Aorta (tissue), 5 donors: ENCODE measurements at regions not wholly inside any gene's neighbourhood (a gene's known extent, or its start where the extent isn't known, plus 50 kb on each side); places are given as distances from the start of the nearest gene placed in this dataset.

Experiments
- ATAC-seq: fragments of 200-7000 bp; cut with Tn5 transposase; one replicate; pipeline ENCODE4 v1.9.1; 2022; ENCODE audit warnings: moderate library complexity; ENCODE audit not compliant: low FRiP score
- DNase-seq, 2 donors: peaks; one replicate each; pipeline ENCODE4 v3.0.0-alpha.2; 2020
- H3K27ac ChIP-seq, 2 donors: one replicate each; pipeline ENCODE4 v1.5.1; 2013; ENCODE audit warnings: low read length in 2 of 2, mild to moderate bottlenecking in 2 of 2, moderate library complexity in 2 of 2, control low read depth in 1 of 2, inconsistent platforms in 1 of 2, low read depth in 1 of 2
- H3K27me3 ChIP-seq, 2 donors: one replicate each; pipeline ENCODE4 v1.6.1; 2013; ENCODE audit warnings: control low read depth in 1 of 2, low read length in 1 of 2, mild to moderate bottlenecking in 1 of 2, moderate library complexity in 1 of 2; ENCODE audit not compliant: insufficient read depth in 2 of 2, control insufficient read depth in 1 of 2
- H3K36me3 ChIP-seq, 2 donors: one replicate each; pipeline ENCODE4 v1.6.1; 2013; ENCODE audit warnings: control low read depth in 1 of 2, low read length in 1 of 2, mild to moderate bottlenecking in 1 of 2; ENCODE audit not compliant: insufficient read depth in 2 of 2, control insufficient read depth in 1 of 2
- H3K4me1 ChIP-seq, 2 donors: one replicate each; pipeline ENCODE4 v1.6.1; 2013; ENCODE audit warnings: low read length in 2 of 2, control low read depth in 1 of 2, mild to moderate bottlenecking in 1 of 2, moderate library complexity in 1 of 2; ENCODE audit not compliant: insufficient read depth in 2 of 2, control insufficient read depth in 1 of 2
- H3K4me3 ChIP-seq, 2 donors: one replicate each; pipeline ENCODE4 v1.5.1; 2013; ENCODE audit warnings: low read length in 2 of 2, control low read depth in 1 of 2, mild to moderate bottlenecking in 1 of 2
- H3K9me3 ChIP-seq: one replicate; pipeline ENCODE4 v1.6.1; 2013; ENCODE audit warnings: mild to moderate bottlenecking, low read length; ENCODE audit not compliant: control insufficient read depth
- WGBS, 2 donors: extraction: QIAGEN DNeasy Blood & Tissue Kit; methylation state at CpG; one replicate each; pipeline ENCODE4 v1.1.7; 2013; 5-methylcytosine and 5-hydroxymethylcytosine counted together
- intact Hi-C, 2 donors: fragments of 100-400 bp; cut with DNase I; formaldehyde crosslinking; loops; one replicate each; pipeline versions ENCODE4 v1.14.2 to v1.15.0; 2022
- donor health status: healthy with polysubstance abuse.
- donor health status: Bipolar disorder and iron deficiency.
- donor health status: DM: no; HTN: no; CAD: no.
- donor health status: DM: no; HTN: no; CAD: no.
- donor health status: DM: yes; HTN: yes; CAD: no.

DNA sequence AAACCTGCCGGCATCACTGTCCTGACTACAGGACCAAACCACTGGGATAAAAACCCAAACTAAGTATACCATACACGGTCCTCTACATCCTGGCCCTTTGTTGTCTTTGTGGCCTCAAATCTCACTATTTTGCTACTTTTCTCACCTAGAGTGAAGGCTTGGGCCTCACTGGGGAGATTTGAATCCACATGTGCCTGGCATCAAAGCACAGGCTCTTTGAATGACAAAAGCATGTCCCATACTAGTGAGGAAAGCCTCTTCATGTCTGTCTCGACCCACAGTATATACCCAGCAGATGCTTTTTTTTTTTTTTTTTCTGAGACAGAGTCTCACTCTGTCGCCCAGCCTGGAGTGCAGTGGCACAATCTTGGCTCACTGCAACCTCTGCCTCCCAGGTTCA is 72.5 kb upstream of the DRD2 start:
- H3K4me3 ChIP-seq, result no peak overlapping the region
- H3K36me3 ChIP-seq, result no peaks in the 10 kb centered on the region
- WGBS, 2 donors, result 32 to 45% methylated on average over 4 of the region's 4 CpGs
- no peaks in the 10 kb centered on the region for H3K27me3 ChIP-seq
- DNase-seq, result no peak
- no peak for ATAC-seq
- no peak overlapping the region for H3K27ac ChIP-seq
- H3K9me3 ChIP-seq, result no peaks in the 10 kb centered on the region
- H3K4me1 ChIP-seq, result no peaks in the 10 kb centered on the region
- intact Hi-C loops, result no loop called here

DNA sequence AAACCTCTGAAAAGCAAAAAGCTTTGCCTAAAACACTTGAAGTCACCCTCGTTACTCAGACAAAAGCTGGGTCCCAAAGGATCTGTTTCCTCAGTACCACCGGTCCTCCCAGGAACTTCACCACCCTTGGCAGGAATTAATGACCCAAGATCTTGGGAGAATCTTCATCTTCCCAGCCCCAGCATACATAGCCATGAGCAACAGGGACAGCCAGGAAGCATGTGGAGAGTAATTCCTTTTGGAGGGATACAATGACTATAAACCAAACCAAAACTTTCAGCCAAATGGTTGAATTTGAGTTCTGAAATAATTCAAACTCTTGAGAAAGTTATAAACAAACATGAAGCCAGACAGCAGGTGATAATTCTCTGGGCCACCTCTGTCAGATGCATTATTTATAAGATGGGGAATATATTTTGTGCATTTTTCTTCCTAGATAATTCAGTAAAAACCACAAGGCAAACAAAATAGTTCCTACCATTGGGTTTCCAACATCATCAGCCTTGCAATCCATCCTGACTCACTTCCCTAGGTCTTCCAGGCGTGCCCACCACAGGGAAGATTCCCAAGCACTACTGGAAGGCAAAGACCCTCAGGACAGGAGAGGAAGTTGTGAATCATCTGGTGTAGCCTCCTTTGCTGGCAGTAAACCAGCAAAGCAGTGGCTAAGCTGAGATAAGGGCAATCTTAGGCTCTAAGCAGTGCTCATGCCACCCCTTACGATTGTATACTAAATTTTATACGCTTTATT is 71.7 kb upstream of the DRD2 start:
- Histone ChIP-seq H3K27ac (no peak overlapping the region), H3K27me3 (no peaks in the 10 kb centered on the region), H3K36me3 (no peaks in the 10 kb centered on the region), H3K4me1 (no peaks in the 10 kb centered on the region), H3K9me3 (no peaks in the 10 kb centered on the region), H3K4me3 (no peak overlapping the region)
- DNase-seq (no peak), ATAC-seq (no peak)
- intact Hi-C loops, result no loop called here
- 58 to 76% methylated on average over 5 of the region's 5 CpGs for WGBS, 2 donors

DNA sequence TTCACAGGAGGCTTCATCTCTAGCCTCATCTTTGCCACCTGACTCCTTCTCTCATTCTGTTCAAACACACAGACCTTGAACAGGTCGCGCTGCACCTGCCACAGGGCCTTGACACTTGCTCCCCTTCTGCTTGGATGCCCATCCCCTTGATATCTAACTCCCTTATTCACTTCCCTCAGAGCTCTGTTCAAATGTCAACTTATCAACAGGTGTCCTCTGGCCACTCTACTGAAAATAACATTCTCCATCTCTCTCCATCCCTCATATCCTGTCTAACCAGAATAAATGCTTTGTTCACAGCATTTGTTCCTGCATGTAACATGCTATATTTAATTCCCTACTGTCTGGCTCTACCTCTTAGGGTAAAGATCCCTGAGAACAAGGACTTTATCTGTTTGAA is 67.2 kb upstream of the DRD2 start:
- no peak for ATAC-seq
- DNase-seq, result no peak
- no peaks in the 10 kb centered on the region for H3K4me1 ChIP-seq
- no peaks in the 10 kb centered on the region for H3K36me3 ChIP-seq
- H3K27me3 ChIP-seq, result no peaks in the 10 kb centered on the region
- intact Hi-C loops, result no loop called here
- H3K9me3 ChIP-seq, result no peaks in the 10 kb centered on the region
- WGBS, 2 donors, result 97 to 98% methylated on average over 2 of the region's 2 CpGs
- no peak overlapping the region for H3K27ac ChIP-seq
- no peak overlapping the region for H3K4me3 ChIP-seq

DNA sequence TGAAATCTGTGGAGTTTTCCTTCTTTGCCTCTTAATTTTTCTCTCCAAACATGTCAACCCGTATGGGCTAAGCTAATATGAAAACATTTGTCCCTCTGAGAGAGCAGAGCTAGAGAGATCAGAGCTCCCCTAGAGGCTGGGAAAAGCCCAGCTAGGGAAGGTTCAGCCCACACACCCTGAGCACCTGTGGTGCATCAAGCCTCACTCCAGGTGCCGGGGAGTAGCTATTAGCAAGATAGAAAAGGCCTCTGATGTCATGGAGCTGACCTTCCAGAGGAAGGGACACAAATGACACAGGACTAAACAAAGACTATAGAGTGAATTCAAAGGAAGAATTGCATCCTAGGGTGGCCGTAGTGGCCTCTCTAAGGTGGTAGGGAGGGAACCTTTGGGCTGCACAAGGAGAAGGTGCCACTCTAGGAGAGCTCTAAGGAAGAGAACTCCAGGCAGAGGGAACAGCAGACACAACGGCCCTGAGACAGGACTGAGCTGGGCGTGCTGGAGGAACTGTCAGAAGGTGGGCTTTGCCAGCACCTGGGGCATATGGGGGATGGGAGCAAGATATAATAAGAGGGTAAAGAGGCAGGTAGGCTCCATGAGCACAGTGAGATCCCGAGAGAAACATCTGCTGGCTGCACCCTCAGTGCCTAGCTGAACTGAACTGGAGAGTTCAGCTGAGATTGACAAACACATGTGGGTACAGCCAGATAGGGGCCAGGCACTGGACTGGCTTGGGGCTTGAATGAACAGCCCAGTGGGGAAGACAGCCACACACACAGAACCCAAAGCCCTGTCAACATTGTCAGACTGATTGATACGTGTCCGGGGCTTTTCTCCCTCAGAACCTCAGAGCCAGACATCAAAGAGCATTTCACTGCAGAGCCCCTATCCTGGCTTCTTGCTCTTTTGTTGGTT is 65.5 kb upstream of the DRD2 start:
- WGBS, 2 donors, result 77% methylated on average over 8 of the region's 8 CpGs
- intact Hi-C loops, result no loop called here
- H3K4me1 ChIP-seq, result no peaks in the 10 kb centered on the region
- no peak overlapping the region for H3K4me3 ChIP-seq
- no peaks in the 10 kb centered on the region for H3K9me3 ChIP-seq
- no peaks in the 10 kb centered on the region for H3K27me3 ChIP-seq
- ATAC-seq (no peak), DNase-seq (no peak)
- H3K36me3 ChIP-seq, result no peaks in the 10 kb centered on the region
- H3K27ac ChIP-seq, result no peak overlapping the region

DNA sequence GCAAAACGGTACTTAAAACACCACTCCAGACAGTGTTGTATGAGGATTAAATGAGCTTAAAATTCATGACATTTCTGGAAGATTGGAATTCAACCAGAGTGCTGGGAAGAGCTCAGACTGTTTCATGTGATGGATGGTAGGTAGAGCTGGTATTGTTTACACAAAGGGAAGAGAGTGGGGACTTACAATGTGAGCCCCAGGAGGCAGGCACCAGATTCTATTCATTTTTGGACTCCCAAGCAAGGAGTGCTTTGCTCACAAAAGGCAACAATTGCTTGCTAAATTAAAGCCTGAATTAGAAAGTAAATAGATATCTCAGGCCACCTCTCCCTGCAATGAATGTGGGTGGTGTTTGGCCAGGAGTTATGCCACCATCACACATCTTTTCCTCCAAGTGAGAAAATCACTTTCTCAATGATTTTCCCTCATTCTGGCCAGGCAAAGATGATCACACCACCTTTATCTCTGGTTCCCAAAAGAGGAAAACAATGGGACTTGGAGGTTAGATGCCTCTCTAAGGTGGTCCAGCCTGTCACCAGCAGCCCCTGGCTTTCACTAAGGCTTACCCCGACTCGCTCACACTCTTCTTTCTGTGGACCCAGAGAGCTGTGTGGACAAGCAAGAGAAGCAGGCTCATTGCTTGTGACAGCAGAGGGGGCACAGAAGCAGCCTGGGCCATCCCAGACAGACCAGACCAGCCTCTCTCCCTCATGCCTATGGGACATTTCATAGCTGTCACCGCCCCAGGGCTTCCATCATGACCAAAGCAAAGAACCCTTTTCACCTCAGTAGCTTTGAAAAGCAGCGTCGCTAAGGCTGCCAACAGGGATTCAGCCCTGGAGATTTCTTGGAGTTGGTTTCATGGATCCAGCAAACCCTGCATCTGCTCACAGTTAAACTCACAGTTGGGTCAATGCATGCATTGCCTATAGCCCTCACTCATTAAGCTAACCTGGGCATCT is 63.5 kb upstream of the DRD2 start:
- DNase-seq (no peak), ATAC-seq (no peak)
- no peak overlapping the region for H3K4me3 ChIP-seq
- H3K27ac ChIP-seq, result no peak overlapping the region
- WGBS, 2 donors, result 75 to 76% methylated on average over 6 of the region's 6 CpGs
- H3K36me3 ChIP-seq, result no peaks in the 10 kb centered on the region
- H3K9me3 ChIP-seq, result no peaks in the 10 kb centered on the region
- intact Hi-C loops, result loop anchor here in 1 of 2 donors (10.0 kb wide), 2 partner anchors 164 to 1244 kb away; no protein-coding TSS in a partner anchor
- no peaks in the 10 kb centered on the region for H3K27me3 ChIP-seq
- H3K4me1 ChIP-seq, result no peaks in the 10 kb centered on the region

DNA sequence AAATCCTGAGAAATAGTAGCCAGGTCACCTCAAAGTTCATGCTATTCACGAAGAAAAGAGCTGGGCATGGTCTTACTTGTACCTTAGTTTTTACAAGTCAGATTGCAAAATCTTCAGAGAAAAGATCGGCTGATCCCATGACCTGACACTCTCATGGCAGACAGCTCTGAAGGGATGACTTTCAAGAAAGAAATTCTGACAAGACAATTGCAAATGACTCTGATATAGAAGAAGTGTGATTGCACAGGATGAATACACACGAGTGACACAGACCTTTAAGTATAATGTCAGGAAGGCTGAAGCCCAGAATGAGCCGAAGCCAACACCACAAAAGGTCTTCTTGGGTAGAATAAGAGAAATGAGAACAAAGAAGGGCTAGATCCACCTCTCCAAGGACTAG is 59.4 kb upstream of the DRD2 start:
- Histone ChIP-seq H3K27ac (no peak overlapping the region), H3K9me3 (no peaks in the 10 kb centered on the region), H3K36me3 (no peaks in the 10 kb centered on the region), H3K4me3 (no peak overlapping the region), H3K4me1 (no peaks in the 10 kb centered on the region), H3K27me3 (no peaks in the 10 kb centered on the region)
- ATAC-seq (no peak), DNase-seq (no peak)
- WGBS, 2 donors, result 64 to 74% methylated on average over 4 of the region's 4 CpGs
- intact Hi-C loops, result loop anchor here (5.0 to 10.0 kb wide), 4 partner anchors 160 to 1240 kb away; partner anchors contain the start of gene TTC12 (in 1 of the 2)

DNA sequence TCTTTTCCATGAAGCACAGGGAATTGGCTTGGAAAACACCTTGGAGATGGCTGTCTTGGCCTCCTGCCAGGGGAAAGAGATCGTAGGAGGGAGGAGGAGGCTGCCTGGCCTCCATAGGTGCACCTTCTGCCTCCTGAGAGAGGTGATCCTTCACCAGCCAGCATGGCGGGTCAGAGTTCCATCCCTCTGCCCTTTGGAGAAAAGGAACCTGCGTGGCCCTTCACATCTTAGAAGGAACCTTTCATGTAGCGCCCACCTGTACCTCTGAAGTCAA is 58.2 kb upstream of the DRD2 start:
- intact Hi-C loops, result loop anchor here (5.0 to 10.0 kb wide), 4 partner anchors 159 to 1239 kb away; partner anchors contain the start of gene TTC12 (in 1 of the 2)
- Histone ChIP-seq H3K27ac (no peak overlapping the region), H3K4me3 (no peak overlapping the region), H3K4me1 (no peaks in the 10 kb centered on the region), H3K9me3 (no peaks in the 10 kb centered on the region), H3K27me3 (no peaks in the 10 kb centered on the region), H3K36me3 (no peaks in the 10 kb centered on the region)
- DNase-seq (no peak), ATAC-seq (no peak)
- WGBS, 2 donors, result 71 to 72% methylated on average over 4 of the region's 4 CpGs

DNA sequence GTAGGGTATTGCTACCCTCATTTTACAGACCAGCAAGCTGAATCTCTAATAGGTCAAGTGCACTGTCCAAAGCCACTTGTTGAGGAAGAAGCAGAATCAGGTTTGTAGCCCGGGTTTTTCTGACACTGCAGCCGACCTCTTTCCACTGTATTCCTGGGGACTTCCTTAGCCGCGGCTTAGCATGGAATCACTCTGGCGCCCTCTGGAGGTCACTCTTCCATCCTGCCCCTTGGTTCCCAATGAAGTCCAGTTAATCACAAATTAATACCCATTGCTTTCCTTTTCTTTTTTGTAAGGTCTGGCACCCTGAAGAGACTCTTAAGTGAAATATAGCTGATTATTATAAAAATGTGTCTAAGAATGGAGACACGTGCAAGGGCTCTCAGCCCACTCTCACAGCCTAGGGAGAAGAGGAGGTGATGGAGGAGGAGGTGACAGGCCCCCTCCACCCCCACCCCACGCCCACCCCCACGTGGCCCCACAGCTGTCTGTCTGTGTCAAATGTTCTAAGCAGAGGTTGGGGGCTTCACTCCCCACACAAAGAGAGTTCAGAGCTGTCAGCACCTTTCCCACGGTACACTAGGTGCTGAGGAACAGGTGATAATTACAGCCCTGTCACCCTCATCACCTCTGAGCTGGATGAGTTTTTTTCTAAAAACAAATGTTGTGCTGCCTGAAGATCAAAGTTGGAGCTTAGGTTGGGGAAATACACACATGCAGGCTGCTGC is 57.7 kb upstream of the DRD2 start:
- ATAC-seq (peak; percentile 81), DNase-seq (peak; percentile 77 to 91)
- Histone ChIP-seq H3K27me3 (no peaks in the 10 kb centered on the region), H3K36me3 (no peaks in the 10 kb centered on the region), H3K27ac (no peak overlapping the region), H3K4me1 (no peaks in the 10 kb centered on the region), H3K9me3 (no peaks in the 10 kb centered on the region), H3K4me3 (no peak overlapping the region)
- 4 to 8% methylated on average over 9 of the region's 9 CpGs for WGBS, 2 donors
- intact Hi-C loops, result loop anchor here (5.0 to 10.0 kb wide), 4 partner anchors 158 to 1238 kb away; partner anchors contain the start of gene TTC12 (in 1 of the 2)
